ENCODE measurements at regions not wholly inside any gene's neighbourhood (a gene's known extent, or its start where the extent isn't known, plus 50 kb on each side); places are given as distances from the start of the nearest gene placed in this dataset.

- TF ChIP-seq CTCF (IDR thresholded peaks at IDR 0.05; ENCODE audit: low read length) (no peak), EZH2phosphoT487 (IDR thresholded peaks at IDR 0.05; ENCODE audit: low read length) (no peak), EZH2 (optimal IDR thresholded peaks at IDR 0.05; ENCODE audit: low read depth, low read length) (no peak)
These were observed 86.3 kb upstream of the NID2 start for GRCh38 chr14:52154992-52155650.

Data from MM.1S (cell line).